ENCODE measurements at regions not wholly inside any gene's neighbourhood (a gene's known extent, or its start where the extent isn't known, plus 50 kb on each side); places are given as distances from the start of the nearest gene placed in this dataset.
"Not testable (repeated sequence)": the region's sequence is repeated elsewhere in the genome, so short reads cannot be mapped to it uniquely, and the experiment has no call there.

DNA sequence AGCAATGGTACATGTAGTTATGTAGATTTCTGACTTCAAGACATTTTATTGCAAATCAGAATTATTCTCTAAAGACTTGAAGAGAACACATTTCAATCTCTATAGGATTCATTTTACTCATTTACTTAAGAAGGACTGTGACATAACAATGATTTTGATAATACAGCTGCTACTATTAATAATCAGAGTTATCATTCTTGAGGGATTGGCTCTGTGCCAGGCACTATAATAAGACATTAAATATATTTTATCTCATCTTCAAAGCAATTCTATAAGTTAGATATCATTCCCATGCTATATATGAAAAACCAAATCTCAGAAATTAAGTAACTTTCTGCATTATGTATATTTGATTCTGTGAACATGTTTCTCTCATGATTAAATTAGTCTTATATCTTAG, 103.7 kb upstream of the CALCR start:
- Histone ChIP-seq H3K27ac (replicated peaks) (no peak overlapping the region), H3K27me3 (ENCODE audit: insufficient read depth, poor library complexity, severe bottlenecking) (no peaks in the 10 kb centered on the region), H3K4me3 (replicated peaks; ENCODE audit: insufficient read depth, low read length) (no peak overlapping the region)
- TF ChIP-seq GABPA (IDR thresholded peaks at IDR 0.05; ENCODE audit: low read depth): no peak
- no peak for TF ChIP-seq SPI1 (IDR thresholded peaks at IDR 0.05; ENCODE audit: borderline replicate concordance, low read depth)
- TF ChIP-seq, protein P1, sequence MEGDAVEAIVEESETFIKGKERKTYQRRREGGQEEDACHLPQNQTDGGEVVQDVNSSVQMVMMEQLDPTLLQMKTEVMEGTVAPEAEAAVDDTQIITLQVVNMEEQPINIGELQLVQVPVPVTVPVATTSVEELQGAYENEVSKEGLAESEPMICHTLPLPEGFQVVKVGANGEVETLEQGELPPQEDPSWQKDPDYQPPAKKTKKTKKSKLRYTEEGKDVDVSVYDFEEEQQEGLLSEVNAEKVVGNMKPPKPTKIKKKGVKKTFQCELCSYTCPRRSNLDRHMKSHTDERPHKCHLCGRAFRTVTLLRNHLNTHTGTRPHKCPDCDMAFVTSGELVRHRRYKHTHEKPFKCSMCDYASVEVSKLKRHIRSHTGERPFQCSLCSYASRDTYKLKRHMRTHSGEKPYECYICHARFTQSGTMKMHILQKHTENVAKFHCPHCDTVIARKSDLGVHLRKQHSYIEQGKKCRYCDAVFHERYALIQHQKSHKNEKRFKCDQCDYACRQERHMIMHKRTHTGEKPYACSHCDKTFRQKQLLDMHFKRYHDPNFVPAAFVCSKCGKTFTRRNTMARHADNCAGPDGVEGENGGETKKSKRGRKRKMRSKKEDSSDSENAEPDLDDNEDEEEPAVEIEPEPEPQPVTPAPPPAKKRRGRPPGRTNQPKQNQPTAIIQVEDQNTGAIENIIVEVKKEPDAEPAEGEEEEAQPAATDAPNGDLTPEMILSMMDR (IDR thresholded peaks at IDR 0.05; ENCODE audit: insufficient read depth, low read length): no peak
- TF ChIP-seq, protein P2, sequence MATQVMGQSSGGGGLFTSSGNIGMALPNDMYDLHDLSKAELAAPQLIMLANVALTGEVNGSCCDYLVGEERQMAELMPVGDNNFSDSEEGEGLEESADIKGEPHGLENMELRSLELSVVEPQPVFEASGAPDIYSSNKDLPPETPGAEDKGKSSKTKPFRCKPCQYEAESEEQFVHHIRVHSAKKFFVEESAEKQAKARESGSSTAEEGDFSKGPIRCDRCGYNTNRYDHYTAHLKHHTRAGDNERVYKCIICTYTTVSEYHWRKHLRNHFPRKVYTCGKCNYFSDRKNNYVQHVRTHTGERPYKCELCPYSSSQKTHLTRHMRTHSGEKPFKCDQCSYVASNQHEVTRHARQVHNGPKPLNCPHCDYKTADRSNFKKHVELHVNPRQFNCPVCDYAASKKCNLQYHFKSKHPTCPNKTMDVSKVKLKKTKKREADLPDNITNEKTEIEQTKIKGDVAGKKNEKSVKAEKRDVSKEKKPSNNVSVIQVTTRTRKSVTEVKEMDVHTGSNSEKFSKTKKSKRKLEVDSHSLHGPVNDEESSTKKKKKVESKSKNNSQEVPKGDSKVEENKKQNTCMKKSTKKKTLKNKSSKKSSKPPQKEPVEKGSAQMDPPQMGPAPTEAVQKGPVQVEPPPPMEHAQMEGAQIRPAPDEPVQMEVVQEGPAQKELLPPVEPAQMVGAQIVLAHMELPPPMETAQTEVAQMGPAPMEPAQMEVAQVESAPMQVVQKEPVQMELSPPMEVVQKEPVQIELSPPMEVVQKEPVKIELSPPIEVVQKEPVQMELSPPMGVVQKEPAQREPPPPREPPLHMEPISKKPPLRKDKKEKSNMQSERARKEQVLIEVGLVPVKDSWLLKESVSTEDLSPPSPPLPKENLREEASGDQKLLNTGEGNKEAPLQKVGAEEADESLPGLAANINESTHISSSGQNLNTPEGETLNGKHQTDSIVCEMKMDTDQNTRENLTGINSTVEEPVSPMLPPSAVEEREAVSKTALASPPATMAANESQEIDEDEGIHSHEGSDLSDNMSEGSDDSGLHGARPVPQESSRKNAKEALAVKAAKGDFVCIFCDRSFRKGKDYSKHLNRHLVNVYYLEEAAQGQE (IDR thresholded peaks at IDR 0.05; ENCODE audit: insufficient replicate concordance, low read depth): no peak
- TF ChIP-seq POLR2AphosphoS5 (IDR thresholded peaks at IDR 0.05; ENCODE audit: low read depth): no peak
- DNase-seq (ENCODE audit: low read depth in 1 of 2, low spot score in 1 of 2): no peak

DNA sequence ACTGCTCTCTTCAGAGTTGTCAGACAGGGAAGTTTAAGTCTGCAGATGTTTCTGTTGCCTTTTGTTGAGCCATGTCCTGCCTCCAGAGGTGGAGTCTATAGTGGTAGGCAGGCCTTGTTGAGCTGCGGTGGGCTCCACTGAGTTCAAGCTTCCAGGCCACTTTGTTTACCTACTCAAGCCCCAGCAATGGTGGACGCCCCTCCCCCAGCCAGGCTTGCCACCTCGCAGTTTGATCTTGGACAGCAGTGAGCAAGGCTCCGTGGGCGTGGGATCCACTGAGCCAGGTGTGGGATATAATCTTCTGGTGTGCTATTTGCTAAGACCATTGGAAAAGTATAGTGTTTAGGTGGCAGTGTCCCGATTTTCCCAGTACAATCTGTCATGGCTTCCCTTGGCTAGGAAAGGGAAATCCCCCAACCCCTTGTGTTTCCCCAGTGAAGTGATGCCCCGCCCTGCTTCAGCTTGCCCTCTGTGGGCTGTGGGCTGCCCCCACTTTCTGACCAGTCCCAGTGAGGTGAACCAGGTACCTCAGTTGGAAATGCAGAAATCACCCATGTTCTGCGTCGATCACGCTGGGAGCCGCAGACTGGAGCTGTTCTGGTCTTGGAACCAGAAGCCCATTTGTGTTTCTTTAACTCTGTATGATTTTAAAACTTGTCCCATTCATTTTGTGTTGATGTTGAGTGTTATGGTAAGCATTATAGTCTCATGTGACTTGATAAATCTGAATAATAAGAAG, 89.2 kb upstream of the CALCR start:
- H3K4me3 ChIP-seq (replicated peaks; ENCODE audit: insufficient read depth, low read length): no peak overlapping the region
- no peak for DNase-seq (ENCODE audit: low read depth in 1 of 2, low spot score in 1 of 2)
- H3K27me3 ChIP-seq (ENCODE audit: insufficient read depth, poor library complexity, severe bottlenecking): no peaks in the 10 kb centered on the region
- TF ChIP-seq GABPA (IDR thresholded peaks at IDR 0.05; ENCODE audit: low read depth) (no peak), SPI1 (IDR thresholded peaks at IDR 0.05; ENCODE audit: borderline replicate concordance, low read depth) (no peak)
- H3K27ac ChIP-seq (replicated peaks): no peak overlapping the region

DNA sequence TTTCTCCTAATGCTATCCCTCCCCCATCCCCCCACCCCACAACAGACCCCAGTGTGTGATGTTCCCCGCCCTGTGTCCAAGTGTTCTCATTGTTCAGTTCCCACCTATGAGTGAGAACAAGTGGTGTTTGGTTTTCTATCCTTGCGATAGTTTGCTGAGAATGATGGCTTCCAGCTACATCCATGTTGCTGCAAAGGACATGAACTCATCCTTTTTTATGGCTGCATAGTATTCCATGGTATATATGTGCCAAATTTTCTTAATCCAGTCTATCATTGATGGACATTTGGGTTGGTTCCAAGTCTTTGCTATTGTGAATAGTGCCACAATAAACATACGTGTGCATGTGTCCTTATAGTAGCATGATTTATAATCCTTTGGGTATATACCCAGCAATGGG, 83.6 kb upstream of the CALCR start:
- H3K27ac ChIP-seq (replicated peaks); H3K4me3 ChIP-seq (replicated peaks; ENCODE audit: insufficient read depth, low read length); H3K27me3 ChIP-seq (ENCODE audit: insufficient read depth, poor library complexity, severe bottlenecking); DNase-seq (ENCODE audit: low read depth in 1 of 2, low spot score in 1 of 2): not testable (repeated sequence)

DNA sequence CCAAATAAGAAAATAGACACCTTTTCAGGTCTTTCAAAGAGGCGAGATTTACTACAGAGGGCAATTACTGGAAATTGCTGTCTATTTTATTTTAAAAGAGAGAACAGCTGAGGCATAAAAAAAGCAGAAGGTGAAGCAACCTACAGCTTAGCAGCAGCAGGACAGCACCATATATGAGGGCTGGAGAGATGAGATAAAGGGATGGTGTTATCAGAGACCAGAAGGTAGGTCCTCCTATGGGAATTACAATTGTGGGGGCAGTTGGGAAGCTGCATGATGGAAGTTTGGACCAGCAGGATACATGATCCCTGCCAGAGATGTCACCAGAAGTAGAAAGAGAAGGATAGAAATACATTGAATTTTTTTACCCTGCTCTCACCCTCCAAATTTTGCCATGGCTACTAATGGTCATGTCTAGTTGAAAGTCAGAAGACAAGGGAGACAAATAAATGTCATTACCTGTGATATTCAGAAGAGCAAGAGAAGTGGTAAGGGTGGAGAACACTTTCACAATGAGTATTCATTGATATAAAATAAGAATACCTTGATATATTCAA, 77.2 kb upstream of the CALCR start:
- no peak for DNase-seq (ENCODE audit: low read depth in 1 of 2, low spot score in 1 of 2)
- no peak overlapping the region for H3K27ac ChIP-seq (replicated peaks)

More for the DNA sequence above, 77.2 kb upstream of the CALCR start:
- no peaks in the 10 kb centered on the region for H3K27me3 ChIP-seq (ENCODE audit: insufficient read depth, poor library complexity, severe bottlenecking)
- TF ChIP-seq, protein P1 (IDR thresholded peaks at IDR 0.05; ENCODE audit: insufficient read depth, low read length): no peak
- TF ChIP-seq GABPA (IDR thresholded peaks at IDR 0.05; ENCODE audit: low read depth) (no peak), POLR2AphosphoS5 (IDR thresholded peaks at IDR 0.05; ENCODE audit: low read depth) (no peak), SPI1 (IDR thresholded peaks at IDR 0.05; ENCODE audit: borderline replicate concordance, low read depth) (no peak)
- TF ChIP-seq, protein P2 (IDR thresholded peaks at IDR 0.05; ENCODE audit: insufficient replicate concordance, low read depth): no peak
- no peak overlapping the region for H3K4me3 ChIP-seq (replicated peaks; ENCODE audit: insufficient read depth, low read length)

Data from HL-60 (cell line).